Panc1 (cell line): ENCODE measurements at regions not wholly inside any gene's neighbourhood (a gene's known extent, or its start where the extent isn't known, plus 50 kb on each side); places are given as distances from the start of the nearest gene placed in this dataset.

Source experiments
- ATAC-seq: fragments of 200-7000 bp; cut with Tn5 transposase; 2 replicates; pipeline ENCODE4 v1.9.1; 2020; ENCODE audit warnings: mild to moderate bottlenecking, moderate library complexity
- BruUV-seq: library from RNA; stranded (reverse); fragments of 400-500 nt; replicated peaks from 2 replicates; lab custom pipeline; 2021; lab: Mats Ljungman, UMichigan
- CTCF ChIA-PET: fragments of 300-600 bp; sonication (Branson Sonifier 250); formaldehyde crosslinking; loops from one replicate; lab custom pipeline; 2022; ENCODE audit warnings: antibody characterized with exemption; lab: Charles Lee
- POLR2A ChIA-PET: fragments of 300-600 bp; sonication (Branson Sonifier 250); formaldehyde crosslinking; loops from one replicate; lab custom pipeline; 2022; ENCODE audit warnings: antibody characterized with exemption; lab: Charles Lee
- DNase-seq: peaks from one replicate; pipeline ENCODE4 v3.0.0-alpha.2; 2010; ENCODE audit warnings: low read depth, low spot score
- H3K27ac ChIP-seq: 2 replicates; pipeline ENCODE4 v1.5.1; 2011; ENCODE audit warnings: mild to moderate bottlenecking, low read length, inconsistent platforms
- H3K27me3 ChIP-seq: fragments of 200-500 bp; sonication (Bioruptor generic); 2 replicates; pipeline ENCODE4 v1.6.0; 2014; ENCODE audit warnings: low read length, inconsistent platforms; ENCODE audit not compliant: control insufficient read depth, insufficient read depth
- H3K36me3 ChIP-seq: fragments of 200-500 bp; sonication (Bioruptor generic); 2 replicates; pipeline ENCODE4 v1.5.1; 2014; ENCODE audit warnings: inconsistent platforms, mild to moderate bottlenecking, low read length, moderate library complexity; ENCODE audit not compliant: control insufficient read depth, insufficient read depth
- H3K4me1 ChIP-seq: 2 replicates; pipeline ENCODE4 v1.5.1; 2011; ENCODE audit warnings: inconsistent platforms, mild to moderate bottlenecking, low read length, moderate library complexity; ENCODE audit not compliant: control insufficient read depth, insufficient read depth
- H3K4me3 ChIP-seq, 2 experiments: 2 replicates each; pipeline ENCODE4 v1.5.1; 2011 to 2012; ENCODE audit warnings: low read depth in 2 of 2, low read length in 2 of 2, mild to moderate bottlenecking in 2 of 2, inconsistent platforms in 1 of 2, moderate library complexity in 1 of 2
- H3K9me3 ChIP-seq: fragments of 200-500 bp; sonication (Bioruptor generic); 2 replicates; pipeline ENCODE4 v1.5.1; 2014; ENCODE audit warnings: low read depth, mild to moderate bottlenecking, inconsistent platforms, low read length, moderate library complexity; ENCODE audit not compliant: control insufficient read depth, insufficient read depth
- POLR2AphosphoS5 ChIP-seq: IDR thresholded peaks from 2 replicates; pipeline ENCODE4 v1.6.1; 2012; ENCODE audit warnings: mild to moderate bottlenecking, low read depth, low read length, moderate library complexity
- SIN3A ChIP-seq: IDR thresholded peaks from 2 replicates; pipeline ENCODE4 v1.6.1; 2012; ENCODE audit warnings: low read depth, mild to moderate bottlenecking, low read length, moderate library complexity, borderline replicate concordance; ENCODE audit not compliant: insufficient read depth
- TCF7L2 ChIP-seq: IDR thresholded peaks from 2 replicates; pipeline ENCODE4 v1.6.1; 2011; ENCODE audit warnings: mild to moderate bottlenecking, low read depth, low read length, inconsistent platforms
- in situ Hi-C: cut with HindIII; loops from 2 replicates; pipeline ENCODE4 v1.10.0; 2016; ENCODE audit warnings: low sequenced_read_pairs, low pct_unique_long_range_greater_than_20kb
- intact Hi-C: fragments of 100-400 bp; cut with micrococcal nuclease; formaldehyde crosslinking; loops from one replicate; pipeline ENCODE4 v1.10.0; 2022; ENCODE audit not compliant: unreplicated experiment
- TF ChIP-seq, protein P1 (sequence below): fragments of 450-650 bp; IDR thresholded peaks from 2 replicates; pipeline ENCODE4 v1.5.1; 2017; ENCODE audit warnings: mild to moderate bottlenecking
- TF ChIP-seq, protein P2 (sequence below), 2 experiments: IDR thresholded peaks; 2 replicates each; pipeline ENCODE4 v1.6.1; 2011 to 2012; ENCODE audit warnings: low read depth in 2 of 2, control low read depth in 1 of 2, low read length in 1 of 2, mild to moderate bottlenecking in 1 of 2, moderate library complexity in 1 of 2; ENCODE audit not compliant: insufficient read depth in 1 of 2

DNA sequence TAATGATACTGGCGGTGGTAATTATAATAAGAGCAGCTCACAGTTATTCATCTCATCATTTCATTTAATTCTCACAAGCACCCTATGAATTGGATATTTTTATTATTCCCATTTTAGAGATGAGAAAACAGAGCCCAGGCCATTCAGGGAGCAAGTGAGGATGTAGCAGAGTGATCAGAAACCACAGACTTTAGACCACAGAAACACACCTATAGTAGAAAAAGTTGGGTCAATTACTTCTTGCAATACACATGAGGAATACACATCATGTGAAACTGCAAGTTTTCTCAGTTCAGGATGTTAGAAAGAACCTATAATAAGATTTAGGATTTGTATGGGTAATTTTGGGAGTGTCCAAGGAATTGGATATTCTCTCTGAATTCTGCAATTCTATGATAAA is 278.0 kb downstream of the ADRA2A start:
- intact Hi-C loops = no loop called here
- no peak overlapping the region for H3K4me3 ChIP-seq
- ChIA-PET POLR2A (no interaction called here), CTCF (no interaction called here)
- no peak for ATAC-seq
- DNase-seq = no peak
- in situ Hi-C loops = no loop called here
- H3K9me3 ChIP-seq = no peaks in the 10 kb centered on the region
- TF ChIP-seq POLR2AphosphoS5 = no peak
- H3K27ac ChIP-seq = no peak overlapping the region
- H3K4me1 ChIP-seq = no peaks in the 10 kb centered on the region
- no TSS peak for BruUV-seq
- no peaks in the 10 kb centered on the region for H3K36me3 ChIP-seq
- no peaks in the 10 kb centered on the region for H3K27me3 ChIP-seq

DNA sequence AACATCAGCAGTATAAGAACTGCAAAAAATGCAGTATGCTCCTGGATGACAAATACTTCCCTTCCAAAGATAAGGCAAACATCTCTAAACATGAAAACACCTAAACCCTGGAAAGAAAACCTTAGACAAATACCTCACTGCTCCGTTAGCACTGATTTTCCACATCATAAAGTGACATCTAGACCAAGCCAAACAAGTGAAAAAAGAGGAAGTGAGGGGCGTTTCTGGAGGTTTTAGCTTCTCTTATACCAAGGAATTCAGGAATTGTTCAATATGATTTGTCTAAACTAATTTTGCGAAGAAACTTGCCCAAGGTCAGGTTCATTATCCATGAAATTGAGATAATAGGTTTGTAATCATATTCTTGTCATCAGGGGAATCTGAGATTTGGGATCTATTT is 279.7 kb downstream of the ADRA2A start:
- Histone ChIP-seq H3K4me3 (no peak overlapping the region), H3K27ac (no peak overlapping the region), H3K9me3 (no peaks in the 10 kb centered on the region), H3K36me3 (no peaks in the 10 kb centered on the region), H3K27me3 (no peaks in the 10 kb centered on the region), H3K4me1 (no peaks in the 10 kb centered on the region)
- intact Hi-C loops = no loop called here
- no TSS peak for BruUV-seq
- DNase-seq = no peak
- TF ChIP-seq SIN3A = no peak
- TF ChIP-seq, protein P1, sequence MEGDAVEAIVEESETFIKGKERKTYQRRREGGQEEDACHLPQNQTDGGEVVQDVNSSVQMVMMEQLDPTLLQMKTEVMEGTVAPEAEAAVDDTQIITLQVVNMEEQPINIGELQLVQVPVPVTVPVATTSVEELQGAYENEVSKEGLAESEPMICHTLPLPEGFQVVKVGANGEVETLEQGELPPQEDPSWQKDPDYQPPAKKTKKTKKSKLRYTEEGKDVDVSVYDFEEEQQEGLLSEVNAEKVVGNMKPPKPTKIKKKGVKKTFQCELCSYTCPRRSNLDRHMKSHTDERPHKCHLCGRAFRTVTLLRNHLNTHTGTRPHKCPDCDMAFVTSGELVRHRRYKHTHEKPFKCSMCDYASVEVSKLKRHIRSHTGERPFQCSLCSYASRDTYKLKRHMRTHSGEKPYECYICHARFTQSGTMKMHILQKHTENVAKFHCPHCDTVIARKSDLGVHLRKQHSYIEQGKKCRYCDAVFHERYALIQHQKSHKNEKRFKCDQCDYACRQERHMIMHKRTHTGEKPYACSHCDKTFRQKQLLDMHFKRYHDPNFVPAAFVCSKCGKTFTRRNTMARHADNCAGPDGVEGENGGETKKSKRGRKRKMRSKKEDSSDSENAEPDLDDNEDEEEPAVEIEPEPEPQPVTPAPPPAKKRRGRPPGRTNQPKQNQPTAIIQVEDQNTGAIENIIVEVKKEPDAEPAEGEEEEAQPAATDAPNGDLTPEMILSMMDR = no peak
- ATAC-seq = no peak
- ChIA-PET POLR2A (interaction anchor here (0.6 kb wide), 1 partner anchor 247 kb away, joined by 3 read pairs; no protein-coding TSS in a partner anchor), CTCF (no interaction called here)
- in situ Hi-C loops = no loop called here

DNA sequence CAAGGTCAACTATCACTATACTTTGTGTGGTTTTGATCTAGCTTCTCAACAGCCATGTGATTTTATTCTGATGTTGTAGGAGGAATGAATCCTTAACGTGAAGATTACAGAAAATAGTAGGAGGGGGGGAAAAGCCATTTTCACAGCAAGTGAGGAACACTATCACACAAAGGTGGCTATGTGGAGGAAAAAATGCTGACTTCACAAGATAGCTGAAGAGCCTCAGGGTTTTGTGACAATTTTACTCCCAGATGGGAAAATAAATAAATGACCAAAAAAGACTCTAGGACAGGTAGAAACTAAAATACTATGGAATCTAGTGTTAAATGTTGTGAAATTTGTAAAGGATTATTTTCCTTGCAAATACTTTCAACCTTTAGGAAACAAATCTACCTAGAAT is 281.0 kb downstream of the ADRA2A start:
- Histone ChIP-seq H3K4me3 (no peak overlapping the region), H3K4me1 (no peaks in the 10 kb centered on the region), H3K27ac (no peak overlapping the region), H3K36me3 (no peaks in the 10 kb centered on the region), H3K27me3 (no peaks in the 10 kb centered on the region), H3K9me3 (no peaks in the 10 kb centered on the region)
- DNase-seq = no peak
- ChIA-PET POLR2A (no interaction called here), CTCF (no interaction called here)
- intact Hi-C loops (no loop called here), in situ Hi-C loops (no loop called here)
- BruUV-seq = no TSS peak
- ATAC-seq = no peak
- no peak for TF ChIP-seq POLR2AphosphoS5
- TF ChIP-seq, protein P2, sequence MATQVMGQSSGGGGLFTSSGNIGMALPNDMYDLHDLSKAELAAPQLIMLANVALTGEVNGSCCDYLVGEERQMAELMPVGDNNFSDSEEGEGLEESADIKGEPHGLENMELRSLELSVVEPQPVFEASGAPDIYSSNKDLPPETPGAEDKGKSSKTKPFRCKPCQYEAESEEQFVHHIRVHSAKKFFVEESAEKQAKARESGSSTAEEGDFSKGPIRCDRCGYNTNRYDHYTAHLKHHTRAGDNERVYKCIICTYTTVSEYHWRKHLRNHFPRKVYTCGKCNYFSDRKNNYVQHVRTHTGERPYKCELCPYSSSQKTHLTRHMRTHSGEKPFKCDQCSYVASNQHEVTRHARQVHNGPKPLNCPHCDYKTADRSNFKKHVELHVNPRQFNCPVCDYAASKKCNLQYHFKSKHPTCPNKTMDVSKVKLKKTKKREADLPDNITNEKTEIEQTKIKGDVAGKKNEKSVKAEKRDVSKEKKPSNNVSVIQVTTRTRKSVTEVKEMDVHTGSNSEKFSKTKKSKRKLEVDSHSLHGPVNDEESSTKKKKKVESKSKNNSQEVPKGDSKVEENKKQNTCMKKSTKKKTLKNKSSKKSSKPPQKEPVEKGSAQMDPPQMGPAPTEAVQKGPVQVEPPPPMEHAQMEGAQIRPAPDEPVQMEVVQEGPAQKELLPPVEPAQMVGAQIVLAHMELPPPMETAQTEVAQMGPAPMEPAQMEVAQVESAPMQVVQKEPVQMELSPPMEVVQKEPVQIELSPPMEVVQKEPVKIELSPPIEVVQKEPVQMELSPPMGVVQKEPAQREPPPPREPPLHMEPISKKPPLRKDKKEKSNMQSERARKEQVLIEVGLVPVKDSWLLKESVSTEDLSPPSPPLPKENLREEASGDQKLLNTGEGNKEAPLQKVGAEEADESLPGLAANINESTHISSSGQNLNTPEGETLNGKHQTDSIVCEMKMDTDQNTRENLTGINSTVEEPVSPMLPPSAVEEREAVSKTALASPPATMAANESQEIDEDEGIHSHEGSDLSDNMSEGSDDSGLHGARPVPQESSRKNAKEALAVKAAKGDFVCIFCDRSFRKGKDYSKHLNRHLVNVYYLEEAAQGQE (IDR thresholded peaks at IDR 0.05; ENCODE audit: insufficient read depth in 1 of 2, low read depth in 2 of 2, low read length in 1 of 2) = no peak
- TF ChIP-seq, protein P1 = no peak
- TF ChIP-seq TCF7L2 = no peak
- no peak for TF ChIP-seq SIN3A
